ENCODE measurements at regions not wholly inside any gene's neighbourhood (a gene's known extent, or its start where the extent isn't known, plus 50 kb on each side); places are given as distances from the start of the nearest gene placed in this dataset.

- no peak overlapping the region for H3K4me3 ChIP-seq (ENCODE audit: low read depth, low read length)
- no peak for DNase-seq (ENCODE audit: low read depth)
- no peak for TF ChIP-seq CTCF (IDR thresholded peaks at IDR 0.05; ENCODE audit: insufficient read depth, low read length)
Observed at GRCh38 chr17:53942436-53942835, 119.7 kb downstream of the KIF2B start.

GRCh38 chr17:53942898-53943297 is 120.2 kb downstream of the KIF2B start:
- DNase-seq (ENCODE audit: low read depth), result no peak
- H3K4me3 ChIP-seq (ENCODE audit: low read depth, low read length), result no peak overlapping the region
- no peak for TF ChIP-seq CTCF (IDR thresholded peaks at IDR 0.05; ENCODE audit: insufficient read depth, low read length)

GRCh38 chr17:53948323-53948722 is 125.6 kb downstream of the KIF2B start:
- DNase-seq (ENCODE audit: low read depth), result no peak
- no peak for TF ChIP-seq CTCF (IDR thresholded peaks at IDR 0.05; ENCODE audit: insufficient read depth, low read length)
- H3K4me3 ChIP-seq (ENCODE audit: low read depth, low read length), result no peak overlapping the region

- no peak overlapping the region for H3K4me3 ChIP-seq (ENCODE audit: low read depth, low read length)
- DNase-seq (ENCODE audit: low read depth), result no peak
- no peak for TF ChIP-seq CTCF (IDR thresholded peaks at IDR 0.05; ENCODE audit: insufficient read depth, low read length)
Observed at GRCh38 chr17:53949473-53950090, 126.9 kb downstream of the KIF2B start.

GRCh38 chr17:53950207-53950857 is 127.6 kb downstream of the KIF2B start:
- TF ChIP-seq CTCF (IDR thresholded peaks at IDR 0.05; ENCODE audit: insufficient read depth, low read length), result no peak
- no peak overlapping the region for H3K4me3 ChIP-seq (ENCODE audit: low read depth, low read length)
- no peak for DNase-seq (ENCODE audit: low read depth)

- H3K4me3 ChIP-seq (ENCODE audit: low read depth, low read length), result no peak overlapping the region
- TF ChIP-seq CTCF (IDR thresholded peaks at IDR 0.05; ENCODE audit: insufficient read depth, low read length), result no peak
- no peak for DNase-seq (ENCODE audit: low read depth)
Observed at GRCh38 chr17:53950858-53951250, 128.1 kb downstream of the KIF2B start.

GRCh38 chr17:53971361-53971760 is 148.6 kb downstream of the KIF2B start:
- DNase-seq (ENCODE audit: low read depth), result no peak
- TF ChIP-seq CTCF (IDR thresholded peaks at IDR 0.05; ENCODE audit: insufficient read depth, low read length), result no peak
- H3K4me3 ChIP-seq (ENCODE audit: low read depth, low read length), result no peak overlapping the region

All from fibroblast of the aortic adventitia (primary cell).